Panc1 (cell line): ENCODE measurements at regions not wholly inside any gene's neighbourhood (a gene's known extent, or its start where the extent isn't known, plus 50 kb on each side); places are given as distances from the start of the nearest gene placed in this dataset.

Experiments used
- POLR2AphosphoS5 ChIP-seq: IDR thresholded peaks from 2 replicates; pipeline ENCODE4 v1.6.1; 2012; ENCODE audit warnings: mild to moderate bottlenecking, low read depth, low read length, moderate library complexity
- TF ChIP-seq, protein P1 (sequence below): fragments of 450-650 bp; IDR thresholded peaks from 2 replicates; pipeline ENCODE4 v1.5.1; 2017; ENCODE audit warnings: mild to moderate bottlenecking

DNA sequence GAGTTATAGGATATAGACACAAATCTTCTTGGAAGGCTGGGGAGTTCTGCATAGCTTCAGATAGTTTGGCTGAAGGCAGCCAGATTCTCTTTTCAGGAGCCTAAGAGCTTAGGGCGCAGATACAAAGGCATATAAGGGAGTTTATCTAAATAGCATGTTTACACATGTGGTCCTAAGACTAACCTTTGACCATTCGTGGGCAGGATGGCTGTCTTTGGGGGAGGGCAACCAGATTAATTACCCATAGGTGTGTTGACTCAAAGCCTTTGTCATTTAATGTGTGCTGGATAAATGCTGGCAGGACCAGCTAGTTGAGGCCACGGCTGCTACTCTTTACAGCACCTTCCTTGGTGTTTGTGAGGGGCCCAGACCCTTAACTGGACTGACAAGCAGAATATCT lies 71.8 kb downstream of the IER5 start:
- TF ChIP-seq POLR2AphosphoS5, result no peak
- TF ChIP-seq, protein P1, sequence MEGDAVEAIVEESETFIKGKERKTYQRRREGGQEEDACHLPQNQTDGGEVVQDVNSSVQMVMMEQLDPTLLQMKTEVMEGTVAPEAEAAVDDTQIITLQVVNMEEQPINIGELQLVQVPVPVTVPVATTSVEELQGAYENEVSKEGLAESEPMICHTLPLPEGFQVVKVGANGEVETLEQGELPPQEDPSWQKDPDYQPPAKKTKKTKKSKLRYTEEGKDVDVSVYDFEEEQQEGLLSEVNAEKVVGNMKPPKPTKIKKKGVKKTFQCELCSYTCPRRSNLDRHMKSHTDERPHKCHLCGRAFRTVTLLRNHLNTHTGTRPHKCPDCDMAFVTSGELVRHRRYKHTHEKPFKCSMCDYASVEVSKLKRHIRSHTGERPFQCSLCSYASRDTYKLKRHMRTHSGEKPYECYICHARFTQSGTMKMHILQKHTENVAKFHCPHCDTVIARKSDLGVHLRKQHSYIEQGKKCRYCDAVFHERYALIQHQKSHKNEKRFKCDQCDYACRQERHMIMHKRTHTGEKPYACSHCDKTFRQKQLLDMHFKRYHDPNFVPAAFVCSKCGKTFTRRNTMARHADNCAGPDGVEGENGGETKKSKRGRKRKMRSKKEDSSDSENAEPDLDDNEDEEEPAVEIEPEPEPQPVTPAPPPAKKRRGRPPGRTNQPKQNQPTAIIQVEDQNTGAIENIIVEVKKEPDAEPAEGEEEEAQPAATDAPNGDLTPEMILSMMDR, result no peak
